Vagina (tissue), 2 donors: ENCODE measurements at regions not wholly inside any gene's neighbourhood (a gene's known extent, or its start where the extent isn't known, plus 50 kb on each side); places are given as distances from the start of the nearest gene placed in this dataset.
A peak's percentile ranks its signal among the peaks of the same experiment; 100 is the strongest.

Experiments used
- DNase-seq, 2 donors: peaks; one replicate each; pipeline ENCODE4 v3.0.0-alpha.2; 2017; ENCODE audit errors: extremely low spot score in 2 of 2
- H3K27ac ChIP-seq: fragments of 200-600 bp; sonication (generic); one replicate; pipeline ENCODE4 v1.5.1; 2019
- H3K27me3 ChIP-seq: fragments of 200-600 bp; sonication (generic); one replicate; pipeline ENCODE4 v1.5.1; 2019
- H3K36me3 ChIP-seq, 2 donors: fragments of 200-600 bp; sonication (generic); one replicate each; pipeline ENCODE4 v1.5.1; 2017 to 2019
- H3K4me1 ChIP-seq: fragments of 200-600 bp; sonication (generic); one replicate; pipeline ENCODE4 v1.5.1; 2019
- H3K4me3 ChIP-seq, 2 donors: fragments of 200-600 bp; sonication (generic); 1 replicate in 1 of 2; 2 replicates in 1 of 2; pipeline ENCODE4 v1.5.1; 2016 to 2019
- H3K9me3 ChIP-seq: fragments of 200-600 bp; sonication (generic); one replicate; pipeline ENCODE4 v1.5.1; 2019
- CTCF ChIP-seq, 3 experiments: fragments of 450-650 bp in 2 of 3; fragments of 200-600 bp in 1 of 3; sonication (generic) in 1 of 3; IDR thresholded peaks; one replicate each; pipeline ENCODE4 v1.5.1; 2017 to 2019; ENCODE audit warnings: antibody characterized with exemption in 3 of 3, mild to moderate bottlenecking in 2 of 3, moderate library complexity in 2 of 3
- POLR2A ChIP-seq, 2 donors: fragments of 450-650 bp; IDR thresholded peaks; one replicate each; pipeline ENCODE4 v1.6.1; 2017; ENCODE audit warnings: antibody characterized with exemption in 2 of 2, mild to moderate bottlenecking in 2 of 2, moderate library complexity in 2 of 2
- POLR2AphosphoS5 ChIP-seq, 2 donors: sonication (generic); formaldehyde crosslinking; IDR thresholded peaks; one replicate each; pipeline ENCODE4 v1.9.0; 2017; ENCODE audit warnings: antibody characterized with exemption in 2 of 2, mild to moderate bottlenecking in 2 of 2, low read depth in 1 of 2; ENCODE audit not compliant: insufficient read depth in 1 of 2
- intact Hi-C: fragments of 100-400 bp; cut with DNase I; formaldehyde crosslinking; loops from one replicate; pipeline ENCODE4 v1.15.1; 2023

DNA sequence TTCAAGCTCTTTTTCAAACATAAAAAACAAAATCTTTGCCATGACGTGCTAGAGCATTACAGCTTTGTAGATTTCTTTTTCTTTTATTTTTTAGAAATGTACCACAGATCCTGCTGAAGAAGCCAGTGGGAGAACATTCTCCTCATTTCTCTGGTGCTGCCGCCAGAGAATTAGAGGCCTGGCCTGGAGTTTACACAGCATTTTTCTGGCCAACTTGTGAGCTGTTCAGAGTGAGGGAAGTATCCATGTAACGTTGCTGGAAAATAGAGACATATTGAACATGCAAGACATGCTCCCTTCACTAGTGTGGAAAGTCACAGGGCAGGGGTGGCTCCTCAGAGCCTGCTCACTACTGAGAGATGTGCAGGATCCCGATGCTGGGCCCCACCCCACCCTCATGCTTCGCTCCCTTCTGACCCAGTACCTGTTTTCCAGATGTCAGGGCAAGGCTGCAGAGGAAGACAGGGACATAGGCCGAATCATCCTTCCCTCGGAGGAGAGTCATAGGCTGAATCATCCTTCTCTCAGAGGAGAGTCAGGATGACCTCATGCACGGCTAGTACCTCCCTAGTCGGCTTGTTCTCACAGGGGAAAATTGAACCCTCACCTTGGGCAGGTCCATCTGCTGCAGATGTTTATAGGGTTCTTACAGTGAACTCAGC is 298.5 kb downstream of the INSIG2 start:
- Histone ChIP-seq H3K27ac (peak overlapping the region; percentile 62), H3K9me3 (no peaks in the 10 kb centered on the region), H3K4me3 (no peak overlapping the region), H3K27me3 (no peaks in the 10 kb centered on the region), H3K36me3 (no peaks in the 10 kb centered on the region), H3K4me1 (peaks cover 31% of the 10 kb centered on the region)
- DNase-seq = no peak
- TF ChIP-seq POLR2A (IDR thresholded peaks at IDR 0.05) (no peak), POLR2AphosphoS5 (IDR thresholded peaks at IDR 0.05; ENCODE audit: insufficient read depth in 1 of 2, low read depth in 1 of 2) (peak in 1 of 2 donors; percentile 31)
- intact Hi-C loops = no loop called here

DNA sequence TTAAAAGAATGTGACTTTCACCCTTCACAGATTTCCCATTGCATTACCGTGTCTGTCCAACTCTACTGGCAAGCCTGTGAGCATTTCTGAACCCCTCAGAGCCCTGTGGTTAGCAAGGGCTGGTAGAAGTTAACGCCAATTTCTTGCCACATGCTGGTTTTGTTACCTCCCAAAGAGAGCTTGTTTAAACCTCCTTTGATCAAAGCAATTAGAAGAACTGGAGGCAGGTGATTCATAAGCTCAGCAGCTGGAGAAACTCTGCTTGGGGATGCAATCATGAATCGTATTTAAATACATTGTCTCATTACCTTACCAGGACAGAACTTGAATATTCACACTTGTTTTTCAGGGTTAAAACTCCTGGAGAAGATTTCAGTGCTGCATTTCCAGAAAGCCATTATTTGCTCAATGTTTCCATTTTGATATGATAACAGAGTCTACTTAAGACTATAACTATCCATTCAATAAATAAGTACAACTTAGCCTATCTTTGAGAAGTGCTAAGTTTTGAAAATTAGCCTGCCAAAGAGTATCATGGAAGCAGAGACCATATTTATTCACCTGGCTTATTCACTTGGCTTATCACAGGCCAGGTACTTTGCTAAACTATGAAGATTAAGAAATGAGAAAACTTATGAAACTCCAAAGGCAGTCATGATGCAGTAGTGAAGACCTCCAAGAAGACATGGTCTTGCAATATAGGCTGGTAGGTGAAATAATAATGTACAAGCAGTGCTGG is 292.8 kb downstream of the INSIG2 start:
- Histone ChIP-seq H3K36me3 (no peaks in the 10 kb centered on the region), H3K9me3 (no peaks in the 10 kb centered on the region), H3K4me3 (no peak overlapping the region), H3K27me3 (no peaks in the 10 kb centered on the region), H3K4me1 (peaks cover 2% of the 10 kb centered on the region), H3K27ac (no peak overlapping the region)
- TF ChIP-seq POLR2AphosphoS5 (IDR thresholded peaks at IDR 0.05; ENCODE audit: insufficient read depth in 1 of 2, low read depth in 1 of 2) (no peak), POLR2A (IDR thresholded peaks at IDR 0.05) (no peak), CTCF (IDR thresholded peaks at IDR 0.05) (no peak)
- intact Hi-C loops = no loop called here
- DNase-seq = no peak

- Histone ChIP-seq H3K27me3 (no peaks in the 10 kb centered on the region), H3K4me3 (no peak overlapping the region), H3K9me3 (no peaks in the 10 kb centered on the region), H3K4me1 (no peaks in the 10 kb centered on the region), H3K27ac (no peak overlapping the region), H3K36me3 (no peaks in the 10 kb centered on the region)
- no peak for DNase-seq
- intact Hi-C loops = no loop called here
- TF ChIP-seq CTCF (IDR thresholded peaks at IDR 0.05) (no peak), POLR2A (IDR thresholded peaks at IDR 0.05) (no peak), POLR2AphosphoS5 (IDR thresholded peaks at IDR 0.05; ENCODE audit: insufficient read depth in 1 of 2, low read depth in 1 of 2) (no peak)
These were observed 287.7 kb downstream of the INSIG2 start for GRCh38 chr2:118375907-118376485.

GRCh38 chr2:118374974-118375755 is 286.9 kb downstream of the INSIG2 start:
- intact Hi-C loops = no loop called here
- TF ChIP-seq POLR2A (IDR thresholded peaks at IDR 0.05) = no peak
- no peak for TF ChIP-seq CTCF (IDR thresholded peaks at IDR 0.05)
- no peak for TF ChIP-seq POLR2AphosphoS5 (IDR thresholded peaks at IDR 0.05; ENCODE audit: insufficient read depth in 1 of 2, low read depth in 1 of 2)
- no peaks in the 10 kb centered on the region for H3K4me1 ChIP-seq

More at GRCh38 chr2:118374974-118375755, 286.9 kb downstream of the INSIG2 start:
- no peak overlapping the region for H3K4me3 ChIP-seq
- no peak overlapping the region for H3K27ac ChIP-seq
- no peak for DNase-seq
- H3K27me3 ChIP-seq = no peaks in the 10 kb centered on the region
- no peaks in the 10 kb centered on the region for H3K36me3 ChIP-seq
- no peaks in the 10 kb centered on the region for H3K9me3 ChIP-seq
